H1 (cell line): ENCODE measurements at regions not wholly inside any gene's neighbourhood (a gene's known extent, or its start where the extent isn't known, plus 50 kb on each side); places are given as distances from the start of the nearest gene placed in this dataset.
A peak's percentile ranks its signal among the peaks of the same experiment; 100 is the strongest.

Experiments used
- CTCF ChIA-PET: fragments of 300-600 bp; sonication (Branson Sonifier 250); formaldehyde crosslinking; loops from one replicate; lab custom pipeline; 2021; ENCODE audit not compliant: partially characterized antibody; lab: Charles Lee
- POLR2A ChIA-PET: fragments of 300-600 bp; sonication (Branson Sonifier 250); formaldehyde crosslinking; loops from one replicate; lab custom pipeline; 2021; ENCODE audit warnings: inconsistent platforms; ENCODE audit not compliant: partially characterized antibody; lab: Charles Lee
- DNase-seq, 2 experiments: peaks; one replicate each; pipeline versions ENCODE4 v3.0.0 to v3.0.0-alpha.2; 2010 to 2022; ENCODE audit warnings: low spot score in 2 of 2, low read depth in 1 of 2, mixed read lengths in 1 of 2
- FAIRE-seq: peaks from 2 replicates; lab custom pipeline; 2011; peaks lifted over from hg19 to GRCh38; lab: Jason Lieb, UNC
- H2AFZ ChIP-seq: 2 replicates; pipeline ENCODE4 v1.8.1; 2012; ENCODE audit warnings: low read length, inconsistent platforms
- H2AK5ac ChIP-seq: 2 replicates; pipeline ENCODE4 v1.6.1; 2013; ENCODE audit warnings: low read depth, low read length
- H2BK120ac ChIP-seq: replicated peaks from 2 replicates; pipeline ENCODE3; 2013; ENCODE audit warnings: low read depth, low read length, inconsistent platforms
- H2BK12ac ChIP-seq: 2 replicates; pipeline ENCODE4 v1.6.1; 2013; ENCODE audit warnings: low read depth, low read length
- H2BK15ac ChIP-seq: 2 replicates; pipeline ENCODE4 v1.6.1; 2013; ENCODE audit warnings: low read length
- H2BK20ac ChIP-seq: 2 replicates; pipeline ENCODE4 v1.6.1; 2013; ENCODE audit warnings: low read length
- H2BK5ac ChIP-seq: 2 replicates; pipeline ENCODE4 v1.6.1; 2013; ENCODE audit warnings: low read depth, low read length
- H3K14ac ChIP-seq: 2 replicates; pipeline ENCODE4 v1.6.1; 2013; ENCODE audit warnings: inconsistent platforms; ENCODE audit not compliant: insufficient read length
- H3K18ac ChIP-seq: 2 replicates; pipeline ENCODE4 v1.6.1; 2013; ENCODE audit warnings: low read length; ENCODE audit errors: extremely low read depth
- H3K23ac ChIP-seq: 2 replicates; pipeline ENCODE4 v1.6.1; 2013; ENCODE audit warnings: inconsistent platforms; ENCODE audit not compliant: insufficient read length
- H3K23me2 ChIP-seq: 2 replicates; pipeline ENCODE4 v1.6.1; 2013; ENCODE audit warnings: low read depth, low read length
- H3K27ac ChIP-seq: 2 replicates; pipeline ENCODE4 v1.6.1; 2011; ENCODE audit warnings: low read depth, low read length, inconsistent platforms
- H3K27me3 ChIP-seq, 4 experiments: replicated peaks in 1 of 4; 1 replicate in 1 of 4; 2 replicates in 3 of 4; pipeline versions ENCODE4 v1.6.1 to v1.8.1; 2011 to 2013; ENCODE audit warnings: low read length in 3 of 4, mild to moderate bottlenecking in 3 of 4, inconsistent platforms in 2 of 4, mixed read lengths in 2 of 4, moderate library complexity in 1 of 4; ENCODE audit not compliant: control insufficient read depth in 3 of 4, insufficient read depth in 3 of 4; ENCODE audit errors: extremely low read depth in 1 of 4
- H3K36me3 ChIP-seq, 4 experiments: 2 replicates each; pipeline versions ENCODE4 v1.6.1 to v1.8.1; 2011 to 2013; ENCODE audit warnings: mild to moderate bottlenecking in 4 of 4, low read length in 3 of 4, moderate library complexity in 2 of 4, control low read depth in 1 of 4, inconsistent platforms in 1 of 4; ENCODE audit not compliant: insufficient read depth in 4 of 4, control insufficient read depth in 2 of 4
- H3K4ac ChIP-seq: replicated peaks from 2 replicates; pipeline ENCODE3; 2013; ENCODE audit warnings: low read length, low read depth, mixed read lengths, inconsistent platforms; ENCODE audit not compliant: insufficient read length
- H3K4me1 ChIP-seq, 4 experiments: replicated peaks in 1 of 4; 1 replicate in 1 of 4; 2 replicates in 3 of 4; pipeline versions ENCODE4 v1.6.1 to v1.8.1; 2011 to 2013; ENCODE audit warnings: low read length in 3 of 4, inconsistent platforms in 2 of 4, mixed read lengths in 1 of 4; ENCODE audit not compliant: insufficient read depth in 4 of 4, control insufficient read depth in 3 of 4
- H3K4me2 ChIP-seq, 2 experiments: 2 replicates each; pipeline versions ENCODE4 v1.6.1 to v1.8.1; 2011 to 2013; ENCODE audit warnings: low read depth in 2 of 2, low read length in 2 of 2, control low read depth in 1 of 2, inconsistent platforms in 1 of 2, mild to moderate bottlenecking in 1 of 2; ENCODE audit not compliant: insufficient read depth in 1 of 2
- H3K4me3 ChIP-seq, 4 experiments: fragments of 200-600, 300-600 bp in 1 of 4; sonication (generic), shearing (Covaris generic), sonication (Bioruptor Twin) in 1 of 4; 2 replicates each; pipeline versions ENCODE4 v1.5.1 to v1.8.1; 2011 to 2016; ENCODE audit warnings: low read length in 4 of 4, low read depth in 3 of 4, control low read depth in 2 of 4, inconsistent platforms in 2 of 4, mild to moderate bottlenecking in 2 of 4, mixed read lengths in 1 of 4, moderate library complexity in 1 of 4; ENCODE audit not compliant: insufficient read depth in 2 of 4; ENCODE audit errors: extremely low read depth in 1 of 4
- H3K56ac ChIP-seq: replicated peaks from 2 replicates; pipeline ENCODE3; 2013; ENCODE audit warnings: low read depth, mild to moderate bottlenecking, mixed read lengths, low read length, inconsistent platforms; ENCODE audit not compliant: insufficient read length
- H3K79me1 ChIP-seq: 2 replicates; pipeline ENCODE4 v1.6.1; 2013; ENCODE audit warnings: low read depth, low read length, control low read depth
- H3K79me2 ChIP-seq, 2 experiments: 2 replicates each; pipeline versions ENCODE4 v1.6.1 to v1.8.1; 2012 to 2013; ENCODE audit warnings: low read length in 2 of 2, mild to moderate bottlenecking in 2 of 2, inconsistent platforms in 1 of 2; ENCODE audit not compliant: insufficient read depth in 2 of 2, control insufficient read depth in 1 of 2
- H3K9ac ChIP-seq, 4 experiments: replicated peaks in 1 of 4; 1 replicate in 1 of 4; 2 replicates in 3 of 4; pipeline versions ENCODE4 v1.6.1 to v1.8.1; 2011 to 2013; ENCODE audit warnings: low read depth in 3 of 4, low read length in 3 of 4, control low read depth in 2 of 4, mild to moderate bottlenecking in 2 of 4, moderate library complexity in 2 of 4, inconsistent platforms in 1 of 4; ENCODE audit errors: extremely low read depth in 1 of 4
- H3K9me3 ChIP-seq, 2 experiments: 2 replicates each; pipeline versions ENCODE4 v1.6.1 to v1.8.1; 2012 to 2013; ENCODE audit warnings: mild to moderate bottlenecking in 2 of 2, moderate library complexity in 2 of 2, control low read depth in 1 of 2, inconsistent platforms in 1 of 2, low read depth in 1 of 2, low read length in 1 of 2, mixed read lengths in 1 of 2; ENCODE audit not compliant: insufficient read depth in 2 of 2
- H4K20me1 ChIP-seq, 2 experiments: replicated peaks in 1 of 2; 2 replicates each; pipeline versions ENCODE3 to v1.8.1; 2011 to 2013; ENCODE audit warnings: inconsistent platforms in 2 of 2, low read length in 2 of 2, mild to moderate bottlenecking in 1 of 2; ENCODE audit not compliant: insufficient read depth in 2 of 2, control insufficient read depth in 1 of 2
- H4K5ac ChIP-seq: 2 replicates; pipeline ENCODE4 v1.6.1; 2013; ENCODE audit warnings: low read length, low read depth, mixed read lengths, inconsistent platforms; ENCODE audit not compliant: insufficient read length
- H4K8ac ChIP-seq: 2 replicates; pipeline ENCODE4 v1.8.0; 2013; ENCODE audit warnings: mild to moderate bottlenecking, moderate library complexity, low read length, inconsistent platforms; ENCODE audit not compliant: insufficient read depth; ENCODE audit errors: extremely low read depth
- H4K91ac ChIP-seq: replicated peaks from 2 replicates; pipeline ENCODE3; 2013; ENCODE audit warnings: low read length, mixed read lengths, inconsistent platforms; ENCODE audit not compliant: insufficient read length
- KDM1A ChIP-seq: fragments of 200-600, 300-600 bp; sonication (generic); IDR thresholded peaks from 2 replicates; pipeline ENCODE4 v1.7.1; 2016; ENCODE audit warnings: mild to moderate bottlenecking, low read length, borderline replicate concordance
- NANOG ChIP-seq: IDR thresholded peaks from 2 replicates; pipeline ENCODE4 v1.6.1; 2011; ENCODE audit warnings: low read length, low read depth, mild to moderate bottlenecking, inconsistent platforms; ENCODE audit not compliant: insufficient read depth, poor library complexity, severe bottlenecking
- PHF8 ChIP-seq: fragments of 200-600 bp; sonication (generic); conservative IDR thresholded peaks from 2 replicates; pipeline ENCODE4 v1.7.1; 2012; ENCODE audit warnings: low read depth, mild to moderate bottlenecking, inconsistent platforms, low read length, moderate library complexity
- WGBS, 2 experiments: shearing (Covaris generic) in 1 of 2; methylation state at CpG; one replicate each; pipeline versions ENCODE4 v1.1.6 to v1.1.7; 2013 to 2015; ENCODE audit warnings: low lambda C conversion rate in 2 of 2, mixed read lengths in 2 of 2, inconsistent platforms in 1 of 2, low coverage in 1 of 2, missing lambda C conversion rate in 1 of 2; ENCODE audit not compliant: insufficient replicate concordance in 2 of 2, insufficient coverage in 1 of 2, insufficient read length in 1 of 2; ENCODE audit errors: extremely low coverage in 1 of 2, missing lambda C conversion rate in 1 of 2; 5-methylcytosine and 5-hydroxymethylcytosine counted together

GRCh38 chr7:130903358-130903974, 169.5 kb upstream of the KLF14 start:
- no peak overlapping the region for H2BK12ac ChIP-seq
- no peak overlapping the region for H3K23ac ChIP-seq
- H2AK5ac ChIP-seq: no peak overlapping the region
- H4K91ac ChIP-seq: no peak overlapping the region
- H3K14ac ChIP-seq: no peak overlapping the region
- peaks cover 0 to 17% (median 4%) of the 10 kb centered on the region in 4 experiments; a peak in 6 of 7 replicates for H3K4me1 ChIP-seq
- no peak overlapping the region for H3K18ac ChIP-seq
- TF ChIP-seq PHF8 (no peak), NANOG (no peak), KDM1A (peak; percentile 77; the same call in 1 of the 2 replicates)
- no peak overlapping the region for H2BK5ac ChIP-seq
- no peaks in the 10 kb centered on the region for H4K20me1 ChIP-seq
- no peaks in the 10 kb centered on the region for H3K27me3 ChIP-seq
- no peaks in the 10 kb centered on the region for H3K36me3 ChIP-seq
- no peak overlapping the region for H2AFZ ChIP-seq
- no peak overlapping the region for H3K4me2 ChIP-seq
- no peaks in the 10 kb centered on the region for H3K9me3 ChIP-seq
- no peak for FAIRE-seq
- H3K56ac ChIP-seq: no peak overlapping the region
- no peaks in the 10 kb centered on the region for H3K23me2 ChIP-seq
- no peak overlapping the region for H2BK15ac ChIP-seq
- 86% methylated on average over 8 of the region's 8 CpGs; no CpG with 5 or more reads in 1 of the 2 experiments for WGBS, 2 experiments
- no peak overlapping the region for H4K5ac ChIP-seq
- ChIA-PET POLR2A (interaction anchor here (1.2 kb wide), 1 partner anchor 11 kb away, joined by 3 read pairs; no protein-coding TSS in a partner anchor), CTCF (interaction anchor here (0.6 to 3.6 kb wide), 10 partner anchors 11 to 225 kb away, joined by 3 to 19 read pairs (median 3); no protein-coding TSS in a partner anchor)
- H3K79me2 ChIP-seq: no peaks in the 10 kb centered on the region
- no peaks in the 10 kb centered on the region; the same call in 1 of the 2 replicates for H3K79me1 ChIP-seq
- no peak overlapping the region for H2BK120ac ChIP-seq
- H4K8ac ChIP-seq: no peak overlapping the region
- H3K9ac ChIP-seq: no peak overlapping the region
- H3K4ac ChIP-seq: no peak overlapping the region
- H2BK20ac ChIP-seq: no peak overlapping the region
- no peak overlapping the region for H3K27ac ChIP-seq
- DNase-seq: no peak
- no peak overlapping the region for H3K4me3 ChIP-seq
